ENCODE measurements at regions not wholly inside any gene's neighbourhood (a gene's known extent, or its start where the extent isn't known, plus 50 kb on each side); places are given as distances from the start of the nearest gene placed in this dataset.

- no peak for DNase-seq
Measured at GRCh38 chr5:164651546-164652275, 1146.3 kb downstream of the MAT2B start.

- no peak for DNase-seq
Measured at GRCh38 chr5:164652276-164652660, 1146.8 kb downstream of the MAT2B start.

- no peak for DNase-seq
Measured at GRCh38 chr5:164663198-164663989, 1158.0 kb downstream of the MAT2B start.

- no peak for DNase-seq
Measured at GRCh38 chr5:164671640-164672039, 1166.2 kb downstream of the MAT2B start.

GRCh38 chr5:164672205-164672604, 1166.8 kb downstream of the MAT2B start:
- no peak for DNase-seq

GRCh38 chr5:164672931-164673694, 1167.7 kb downstream of the MAT2B start:
- no peak for DNase-seq

- no peak for DNase-seq
Measured at GRCh38 chr5:164679461-164679860, 1174.0 kb downstream of the MAT2B start.

GRCh38 chr5:164680216-164680615, 1174.8 kb downstream of the MAT2B start:
- DNase-seq: no peak

- no peak for DNase-seq
Measured at GRCh38 chr5:164680812-164681520, 1175.5 kb downstream of the MAT2B start.

GRCh38 chr5:164687391-164687790, 1182.0 kb downstream of the MAT2B start:
- DNase-seq: no peak

GRCh38 chr5:164688437-164688836, 1183.0 kb downstream of the MAT2B start:
- no peak for DNase-seq

GRCh38 chr5:164708831-164709230, 1203.4 kb downstream of the MAT2B start:
- no peak for DNase-seq

GRCh38 chr5:164713682-164714081, 1208.3 kb downstream of the MAT2B start:
- DNase-seq: no peak

- DNase-seq: no peak
Measured at GRCh38 chr5:164721116-164721515, 1215.7 kb downstream of the MAT2B start.

- no peak for DNase-seq
Measured at GRCh38 chr5:164721656-164722055, 1216.2 kb downstream of the MAT2B start.

- no peak for DNase-seq
Measured at GRCh38 chr5:164722702-164723101, 1217.3 kb downstream of the MAT2B start.

- DNase-seq: no peak
Measured at GRCh38 chr5:164727012-164727411, 1221.6 kb downstream of the MAT2B start.

- no peak for DNase-seq
Measured at GRCh38 chr5:164728733-164729132, 1223.3 kb downstream of the MAT2B start.

GRCh38 chr5:164735334-164735733, 1229.9 kb downstream of the MAT2B start:
- no peak for DNase-seq

- no peak for DNase-seq
Measured at GRCh38 chr5:164741376-164741775, 1236.0 kb downstream of the MAT2B start.

GRCh38 chr5:164742025-164742424, 1236.6 kb downstream of the MAT2B start:
- no peak for DNase-seq

- no peak for DNase-seq
Measured at GRCh38 chr5:164746723-164747122, 1241.3 kb downstream of the MAT2B start.

GRCh38 chr5:164747371-164747770, 1242.0 kb downstream of the MAT2B start:
- DNase-seq: no peak
